PC-9 (cell line): ENCODE measurements at regions not wholly inside any gene's neighbourhood (a gene's known extent, or its start where the extent isn't known, plus 50 kb on each side); places are given as distances from the start of the nearest gene placed in this dataset.

ENCODE experiments used
- BruUV-seq: library from RNA; stranded (reverse); fragments of 400-500 nt; replicated peaks from 2 replicates; lab custom pipeline; 2021; lab: Mats Ljungman, UMichigan
- CTCF ChIA-PET: fragments of 300-600 bp; sonication (Branson Sonifier 250); formaldehyde crosslinking; loops from one replicate; lab custom pipeline; 2022; ENCODE audit warnings: antibody characterized with exemption; lab: Charles Lee
- POLR2A ChIA-PET: fragments of 300-600 bp; sonication (Branson Sonifier 250); formaldehyde crosslinking; loops from one replicate; lab custom pipeline; 2022; ENCODE audit warnings: antibody characterized with exemption; ENCODE audit not compliant: unreplicated experiment; lab: Charles Lee
- DNase-seq, 2 experiments: peaks; one replicate each; pipeline versions ENCODE4 v3.0.0 to v3.0.0-alpha.2; 2015 to 2022; ENCODE audit warnings: mixed read lengths in 1 of 2
- H2AFZ ChIP-seq: fragments of 200-600 bp; sonication (generic); 2 replicates; pipeline ENCODE4 v1.8.1; 2017; ENCODE audit warnings: antibody characterized with exemption
- H3F3A ChIP-seq: fragments of 200-600 bp; sonication (generic); 2 replicates; pipeline ENCODE4 v1.8.1; 2017; ENCODE audit warnings: antibody characterized with exemption, mild to moderate bottlenecking, low read depth; ENCODE audit not compliant: insufficient read depth
- H3K27ac ChIP-seq: fragments of 200-600 bp; sonication (generic); 2 replicates; pipeline ENCODE4 v1.6.1; 2016; ENCODE audit warnings: mixed run types
- H3K27me3 ChIP-seq: fragments of 200-600 bp; sonication (generic); 2 replicates; pipeline ENCODE4 v1.6.1; 2016; ENCODE audit warnings: low read depth, mixed run types; ENCODE audit not compliant: insufficient read depth
- H3K36me3 ChIP-seq: fragments of 200-600 bp; sonication (generic); 2 replicates; pipeline ENCODE4 v1.6.1; 2016; ENCODE audit warnings: low read depth, mixed run types
- H3K4me1 ChIP-seq: fragments of 200-600 bp; sonication (generic); replicated peaks from 2 replicates; pipeline ENCODE4 v1.6.1; 2016; ENCODE audit warnings: mixed run types; ENCODE audit not compliant: insufficient read depth
- H3K4me2 ChIP-seq: fragments of 200-600 bp; sonication (generic); 2 replicates; pipeline ENCODE4 v1.6.1; 2017; ENCODE audit warnings: mixed run types
- H3K4me3 ChIP-seq: fragments of 200-600 bp; sonication (generic); 2 replicates; pipeline ENCODE4 v1.6.1; 2016; ENCODE audit warnings: mixed run types
- H3K79me2 ChIP-seq: fragments of 200-600 bp; sonication (generic); 2 replicates; pipeline ENCODE4 v1.6.1; 2017; ENCODE audit warnings: low read depth, mixed run types
- H3K9me2 ChIP-seq: fragments of 200-600 bp; sonication (generic); 2 replicates; pipeline ENCODE4 v1.8.1; 2017; ENCODE audit warnings: mild to moderate bottlenecking; ENCODE audit not compliant: insufficient read depth
- H3K9me3 ChIP-seq: fragments of 200-600 bp; sonication (generic); 2 replicates; pipeline ENCODE4 v1.8.1; 2016; ENCODE audit warnings: low read depth; ENCODE audit not compliant: insufficient read depth
- H4K20me1 ChIP-seq: fragments of 200-600 bp; sonication (generic); 2 replicates; pipeline ENCODE4 v1.8.1; 2017; ENCODE audit not compliant: insufficient read depth
- CTCF ChIP-seq: fragments of 200-600 bp; sonication (generic); conservative IDR thresholded peaks from 2 replicates; pipeline ENCODE4 v1.6.1; 2017; ENCODE audit warnings: mixed run types, antibody characterized with exemption, mild to moderate bottlenecking, moderate library complexity
- EZH2 ChIP-seq: fragments of 200-600 bp; sonication (generic); IDR thresholded peaks from 2 replicates; pipeline ENCODE4 v1.8.0; 2017; ENCODE audit warnings: antibody characterized with exemption, low read depth
- intact Hi-C: fragments of 100-400 bp; cut with micrococcal nuclease; formaldehyde crosslinking; loops from one replicate; pipeline ENCODE4 v1.10.0; 2022; ENCODE audit not compliant: unreplicated experiment

- no peaks in the 10 kb centered on the region for H3K79me2 ChIP-seq
- H3K4me2 ChIP-seq, result no peak overlapping the region
- peaks cover 87% of the 10 kb centered on the region for H3K27me3 ChIP-seq
- H4K20me1 ChIP-seq, result no peaks in the 10 kb centered on the region
- intact Hi-C loops, result no loop called here
- H2AFZ ChIP-seq, result no peak overlapping the region
- H3K36me3 ChIP-seq, result no peaks in the 10 kb centered on the region
- BruUV-seq, result no TSS peak
- no peaks in the 10 kb centered on the region for H3F3A ChIP-seq
- no peak for DNase-seq
- no peak overlapping the region for H3K4me3 ChIP-seq
- TF ChIP-seq CTCF (no peak), EZH2 (no peak)
- ChIA-PET POLR2A (no interaction called here), CTCF (no interaction called here)
- H3K4me1 ChIP-seq, result no peaks in the 10 kb centered on the region
- no peak overlapping the region for H3K27ac ChIP-seq
- H3K9me2 ChIP-seq, result no peaks in the 10 kb centered on the region
- no peaks in the 10 kb centered on the region for H3K9me3 ChIP-seq
Observed at GRCh38 chr11:116657842-116658825, 114.7 kb downstream of the BUD13 start.

- BruUV-seq, result no TSS peak
- H3K9me2 ChIP-seq, result no peaks in the 10 kb centered on the region
- no peaks in the 10 kb centered on the region for H3K4me1 ChIP-seq
- intact Hi-C loops, result no loop called here
- H3K4me2 ChIP-seq, result no peak overlapping the region
- ChIA-PET CTCF (no interaction called here), POLR2A (no interaction called here)
- H3K79me2 ChIP-seq, result no peaks in the 10 kb centered on the region
- 0 out of 2 replicates have a peak, but pooled peaks cover under 1% of the 10 kb centered on the region for H4K20me1 ChIP-seq
- no peak overlapping the region for H2AFZ ChIP-seq
- no peaks in the 10 kb centered on the region for H3K36me3 ChIP-seq
- no peaks in the 10 kb centered on the region for H3F3A ChIP-seq
- TF ChIP-seq CTCF (no peak), EZH2 (no peak)
- no peak overlapping the region for H3K4me3 ChIP-seq
- H3K27ac ChIP-seq, result no peak overlapping the region
- H3K27me3 ChIP-seq, result peaks cover 87% of the 10 kb centered on the region
- H3K9me3 ChIP-seq, result no peaks in the 10 kb centered on the region
- no peak for DNase-seq
Observed at GRCh38 chr11:116656011-116656410, 116.8 kb downstream of the BUD13 start.

- BruUV-seq, result no TSS peak
- no peak for TF ChIP-seq EZH2
- no peak for TF ChIP-seq CTCF
- intact Hi-C loops, result no loop called here
- Histone ChIP-seq H3K9me2 (no peaks in the 10 kb centered on the region), H3K4me1 (no peaks in the 10 kb centered on the region), H3K36me3 (no peaks in the 10 kb centered on the region), H3K4me3 (no peak overlapping the region), H3F3A (no peaks in the 10 kb centered on the region), H3K27ac (no peak overlapping the region), H3K4me2 (no peak overlapping the region), H3K27me3 (peaks cover 87% of the 10 kb centered on the region), H3K79me2 (no peaks in the 10 kb centered on the region), H3K9me3 (no peaks in the 10 kb centered on the region), H4K20me1 (0 out of 2 replicates have a peak, but pooled peaks cover 3% of the 10 kb centered on the region), H2AFZ (no peak overlapping the region)
- no peak for DNase-seq
- CTCF ChIA-PET, result no interaction called here
- POLR2A ChIA-PET, result no interaction called here
Observed at GRCh38 chr11:116654526-116654925, 118.3 kb downstream of the BUD13 start.
